Stomach smooth muscle (tissue), 2 donors: ENCODE measurements at regions not wholly inside any gene's neighbourhood (a gene's known extent, or its start where the extent isn't known, plus 50 kb on each side); places are given as distances from the start of the nearest gene placed in this dataset.
"Not testable (repeated sequence)": the region's sequence is repeated elsewhere in the genome, so short reads cannot be mapped to it uniquely, and the experiment has no call there.

Source experiments
- H3K27ac ChIP-seq: one replicate; pipeline ENCODE4 v1.7.0; 2013; ENCODE audit warnings: mild to moderate bottlenecking, low read length, inconsistent platforms
- H3K27me3 ChIP-seq, 2 donors: one replicate each; pipeline ENCODE4 v1.7.0; 2013; ENCODE audit warnings: low read length in 2 of 2; ENCODE audit not compliant: insufficient read depth in 2 of 2, control insufficient read depth in 1 of 2
- H3K36me3 ChIP-seq, 2 donors: one replicate each; pipeline ENCODE4 v1.7.0; 2013; ENCODE audit warnings: low read length in 2 of 2; ENCODE audit not compliant: control insufficient read depth in 2 of 2, insufficient read depth in 2 of 2
- H3K4me1 ChIP-seq: one replicate; pipeline ENCODE4 v1.7.0; 2013; ENCODE audit warnings: low read length; ENCODE audit not compliant: control insufficient read depth, insufficient read depth
- H3K4me3 ChIP-seq, 2 donors: one replicate each; pipeline ENCODE4 v1.7.0; 2013; ENCODE audit warnings: low read length in 2 of 2
- H3K9ac ChIP-seq, 2 donors: one replicate each; pipeline ENCODE4 v1.7.0; 2013; ENCODE audit warnings: low read length in 2 of 2, mild to moderate bottlenecking in 1 of 2
- H3K9me3 ChIP-seq, 2 donors: one replicate each; pipeline ENCODE4 v1.7.0; 2013; ENCODE audit warnings: low read length in 2 of 2; ENCODE audit not compliant: control insufficient read depth in 2 of 2
- donor health status: healthy.
- donor health status: Pancreatic carcinoma.

DNA sequence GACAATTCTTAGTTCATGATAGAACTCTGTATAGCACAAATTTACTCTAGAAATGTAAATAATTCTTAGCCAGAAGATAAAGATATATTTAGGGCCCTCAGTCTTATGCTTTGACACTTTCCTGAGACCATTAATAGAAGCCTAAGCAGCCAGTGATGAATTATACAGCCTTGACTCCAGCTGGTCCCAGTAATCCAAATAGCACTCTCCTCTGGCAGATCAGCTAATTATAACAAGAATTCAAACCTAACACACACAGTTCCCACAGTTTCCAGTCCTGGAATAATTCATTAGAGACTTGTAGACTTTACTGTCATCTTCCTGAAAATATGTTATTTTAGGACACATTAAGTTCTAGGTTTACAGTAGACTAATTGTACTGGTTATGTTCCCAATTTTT lies 50.4 kb downstream of the SHOC1 start:
- no peaks in the 10 kb centered on the region for H3K9me3 ChIP-seq
- no peak overlapping the region for H3K27ac ChIP-seq

DNA sequence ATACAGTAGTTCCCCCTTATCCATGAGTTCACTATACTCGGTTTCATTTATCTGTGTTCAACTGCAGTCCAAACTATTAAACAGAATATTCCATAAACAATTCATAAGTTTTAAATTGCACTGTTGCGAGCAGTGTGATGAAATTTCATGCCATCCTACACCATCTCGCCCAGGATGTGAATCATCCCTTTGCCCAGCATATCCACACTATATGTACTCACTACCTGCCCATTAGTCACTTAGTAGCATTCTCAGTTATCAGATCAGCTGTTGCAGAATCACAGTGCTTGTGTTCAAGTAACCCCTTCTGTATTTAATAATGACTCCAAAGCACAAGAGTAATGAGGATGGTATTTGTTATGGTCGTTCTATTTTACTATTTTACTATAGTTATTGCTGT lies 51.5 kb downstream of the SHOC1 start:
- Histone ChIP-seq H3K4me1 (peaks cover 4% of the 10 kb centered on the region), H3K4me3 (no peak overlapping the region), H3K9me3 (no peaks in the 10 kb centered on the region), H3K27ac (no peak overlapping the region), H3K27me3 (no peaks in the 10 kb centered on the region), H3K9ac (no peak overlapping the region), H3K36me3 (no peaks in the 10 kb centered on the region)

More for the DNA sequence above, 50.4 kb downstream of the SHOC1 start:
- H3K9ac ChIP-seq = peak overlapping the region in 1 of 2 donors; percentile 6
- H3K36me3 ChIP-seq = no peaks in the 10 kb centered on the region
- peak overlapping the region in 1 of 2 donors; percentile 12 for H3K4me3 ChIP-seq
- H3K4me1 ChIP-seq = peaks cover 4% of the 10 kb centered on the region
- H3K27me3 ChIP-seq = no peaks in the 10 kb centered on the region

DNA sequence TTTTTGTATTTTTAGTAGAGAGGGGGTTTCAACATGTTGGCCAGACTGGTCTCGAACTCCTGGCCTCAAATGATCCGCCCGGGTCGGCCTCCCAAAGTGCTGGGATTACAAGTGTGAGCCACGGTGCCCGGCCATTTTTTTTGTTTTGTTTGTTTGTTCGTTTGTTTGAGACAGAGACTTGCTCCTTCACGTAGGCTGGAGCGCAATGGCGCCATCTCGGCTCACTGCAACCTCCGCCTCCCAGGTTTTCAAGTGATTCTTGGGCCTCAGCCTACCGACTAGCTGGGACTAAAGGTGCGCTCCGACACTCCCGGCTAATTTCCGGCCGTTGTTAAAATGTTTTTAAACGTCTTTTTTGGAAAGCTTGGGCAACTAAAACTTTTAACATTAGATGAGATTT lies 54.0 kb downstream of the SHOC1 start:
- Histone ChIP-seq H3K9me3 (no peaks in the 10 kb centered on the region), H3K9ac (no peak overlapping the region), H3K36me3 (no peaks in the 10 kb centered on the region), H3K4me1 (peaks cover 4% of the 10 kb centered on the region), H3K27ac (no peak overlapping the region), H3K4me3 (no peak overlapping the region), H3K27me3 (no peaks in the 10 kb centered on the region)

DNA sequence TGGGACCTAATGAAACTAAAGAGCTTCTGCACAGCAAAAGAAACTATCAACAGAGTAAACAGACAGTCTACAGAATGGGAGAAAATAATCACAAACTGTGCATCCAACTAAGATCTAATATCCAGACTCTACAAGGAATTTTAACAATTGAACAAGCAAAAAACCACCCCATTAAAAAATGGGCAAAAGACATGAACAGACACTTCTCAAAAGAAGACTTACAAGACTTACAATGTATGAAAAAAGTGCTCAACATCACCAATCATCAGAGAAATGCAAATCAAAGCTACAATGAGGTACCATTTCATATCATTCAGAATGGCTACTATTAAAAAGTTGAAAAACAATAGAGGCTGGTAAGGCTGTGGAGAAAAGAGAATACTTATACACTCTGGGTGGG lies 58.0 kb downstream of the SHOC1 start:
- Histone ChIP-seq H3K4me1 (no peaks in the 10 kb centered on the region), H3K9ac (no peak overlapping the region), H3K9me3 (no peaks in the 10 kb centered on the region), H3K27ac (no peak overlapping the region), H3K27me3 (no peaks in the 10 kb centered on the region), H3K4me3 (no peak overlapping the region), H3K36me3 (no peaks in the 10 kb centered on the region)

DNA sequence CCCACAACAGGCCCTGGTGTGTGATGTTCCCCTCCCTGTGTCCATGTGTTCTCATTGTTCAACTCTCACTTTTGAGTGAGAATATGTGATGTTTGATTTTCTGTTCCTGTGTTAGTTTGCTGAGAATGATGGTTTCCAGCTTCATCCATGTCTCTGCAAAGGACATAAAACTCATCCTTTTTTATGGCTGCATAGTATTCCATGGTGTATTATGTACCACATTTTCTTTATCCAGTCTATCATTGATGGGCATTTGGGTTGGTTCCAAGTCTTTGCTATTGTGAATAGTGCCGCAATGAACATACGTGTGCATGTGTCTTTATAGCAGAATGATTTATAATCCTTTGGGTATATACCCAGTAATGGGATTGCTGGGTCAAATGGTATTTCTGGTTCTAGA lies 59.4 kb downstream of the SHOC1 start:
- H3K9me3 ChIP-seq, H3K27ac ChIP-seq, H3K9ac ChIP-seq, H3K4me1 ChIP-seq, H3K4me3 ChIP-seq, H3K27me3 ChIP-seq, H3K36me3 ChIP-seq: not testable (repeated sequence)

DNA sequence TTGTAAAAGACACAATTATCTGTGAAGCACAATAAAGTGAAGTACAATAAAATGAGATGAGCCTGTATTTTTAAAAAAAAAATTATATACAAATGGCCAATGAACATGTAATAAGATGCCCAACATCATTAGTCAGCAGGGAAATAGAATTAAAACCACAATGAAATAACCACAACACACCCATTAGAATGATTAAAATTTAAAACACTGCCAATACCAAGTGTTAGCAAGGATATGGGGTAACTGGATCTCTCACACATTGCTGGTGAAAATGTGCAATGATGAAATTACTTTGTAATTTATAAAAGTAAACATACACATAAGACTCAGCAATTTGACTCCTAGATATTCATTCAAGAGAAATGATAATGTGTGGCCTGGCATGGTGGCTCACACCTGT lies 62.8 kb downstream of the SHOC1 start:
- H3K4me1 ChIP-seq = no peaks in the 10 kb centered on the region

DNA sequence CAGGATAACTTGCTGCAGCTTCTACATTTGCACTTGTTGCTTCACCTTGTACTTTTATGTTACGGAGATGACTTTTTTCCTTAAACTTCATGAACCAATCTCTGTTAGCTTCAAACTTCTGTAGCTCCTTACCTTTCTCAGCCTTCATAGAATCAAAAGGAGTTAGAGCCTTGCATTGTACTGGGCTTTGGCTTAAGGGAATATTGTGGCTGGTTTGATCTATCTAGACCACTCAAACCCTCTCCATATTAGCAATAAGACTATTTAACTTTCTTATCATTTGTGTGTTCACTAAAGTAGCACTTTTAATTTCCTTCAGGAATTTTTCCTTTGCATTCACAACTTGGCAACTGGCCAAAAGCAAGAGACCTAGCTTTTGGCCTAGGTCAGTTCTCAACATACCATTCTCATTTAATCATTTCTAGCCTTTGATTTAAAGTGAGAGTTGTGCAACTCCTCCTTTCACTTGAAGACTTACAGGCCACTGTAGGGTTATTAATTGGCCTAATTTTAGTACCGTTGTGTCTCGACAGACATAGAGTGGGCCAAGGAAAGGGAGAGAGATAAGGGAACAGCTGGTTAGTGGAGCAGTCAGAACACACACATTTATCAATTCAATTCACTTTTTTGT lies 63.7 kb downstream of the SHOC1 start:
- Histone ChIP-seq H3K4me3 (no peak overlapping the region), H3K27ac (no peak overlapping the region), H3K36me3 (no peaks in the 10 kb centered on the region), H3K4me1 (no peaks in the 10 kb centered on the region), H3K9ac (no peak overlapping the region), H3K27me3 (no peaks in the 10 kb centered on the region), H3K9me3 (no peaks in the 10 kb centered on the region)

More for the DNA sequence above, 62.8 kb downstream of the SHOC1 start:
- no peaks in the 10 kb centered on the region for H3K27me3 ChIP-seq
- H3K36me3 ChIP-seq = no peaks in the 10 kb centered on the region
- H3K27ac ChIP-seq = no peak overlapping the region
- H3K9me3 ChIP-seq = no peaks in the 10 kb centered on the region
- H3K4me3 ChIP-seq = no peak overlapping the region
- no peak overlapping the region for H3K9ac ChIP-seq

DNA sequence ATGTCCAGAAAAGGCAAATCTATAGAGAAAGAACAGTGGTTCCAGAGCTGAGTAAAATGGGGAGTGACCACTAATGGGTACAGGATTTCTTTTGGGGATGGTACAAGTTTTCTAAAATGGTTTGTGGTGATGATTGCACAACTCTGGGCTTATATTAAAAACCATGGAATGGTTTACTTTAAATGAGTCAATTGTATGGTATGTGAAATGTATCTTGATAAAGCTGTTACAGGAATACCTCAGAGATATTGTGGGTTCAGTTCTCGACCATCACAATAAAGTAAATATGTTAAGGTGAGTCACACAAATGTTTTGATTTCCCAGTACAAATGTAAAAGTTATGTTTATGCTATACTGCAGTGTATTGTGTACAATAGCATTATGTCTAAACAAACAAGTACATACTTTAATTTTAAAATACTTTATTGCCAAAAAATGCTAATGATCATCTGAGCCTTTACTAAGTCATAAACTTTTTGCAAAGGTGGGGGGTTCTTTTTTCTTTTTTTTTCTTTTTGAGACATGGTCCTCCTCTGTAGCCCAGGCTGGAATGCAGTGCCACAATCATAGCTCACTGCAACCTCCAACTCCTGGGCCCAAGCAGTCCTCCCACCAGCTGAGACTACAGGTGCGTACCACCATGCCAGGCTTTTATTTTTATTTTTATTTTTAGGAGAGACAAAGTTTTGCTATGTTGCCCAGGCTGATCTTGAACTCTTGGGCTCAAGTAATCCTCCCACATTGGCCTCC lies 65.9 kb downstream of the SHOC1 start:
- Histone ChIP-seq H3K4me1 (no peaks in the 10 kb centered on the region), H3K36me3 (no peaks in the 10 kb centered on the region), H3K9me3 (no peaks in the 10 kb centered on the region), H3K9ac (no peak overlapping the region), H3K4me3 (no peak overlapping the region), H3K27me3 (no peaks in the 10 kb centered on the region), H3K27ac (no peak overlapping the region)

DNA sequence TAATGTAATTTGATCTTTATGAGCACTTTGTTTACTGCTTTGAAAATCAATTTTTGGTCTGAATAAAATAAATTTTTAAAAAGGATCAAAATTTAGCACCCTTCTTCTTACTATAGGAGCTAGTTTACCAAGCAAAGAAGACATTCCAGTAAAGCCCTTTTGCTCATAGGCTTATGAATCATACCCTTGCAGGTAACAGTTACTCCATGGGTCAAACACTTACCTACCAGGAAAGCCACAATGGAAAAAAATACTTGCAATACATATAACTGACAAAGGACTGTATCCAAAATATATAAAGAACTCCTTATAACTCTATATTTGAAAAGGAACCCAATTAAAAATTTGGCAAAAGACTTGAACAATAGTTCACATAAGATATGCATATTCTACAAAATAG lies 66.6 kb downstream of the SHOC1 start:
- H3K4me1 ChIP-seq = no peaks in the 10 kb centered on the region

DNA sequence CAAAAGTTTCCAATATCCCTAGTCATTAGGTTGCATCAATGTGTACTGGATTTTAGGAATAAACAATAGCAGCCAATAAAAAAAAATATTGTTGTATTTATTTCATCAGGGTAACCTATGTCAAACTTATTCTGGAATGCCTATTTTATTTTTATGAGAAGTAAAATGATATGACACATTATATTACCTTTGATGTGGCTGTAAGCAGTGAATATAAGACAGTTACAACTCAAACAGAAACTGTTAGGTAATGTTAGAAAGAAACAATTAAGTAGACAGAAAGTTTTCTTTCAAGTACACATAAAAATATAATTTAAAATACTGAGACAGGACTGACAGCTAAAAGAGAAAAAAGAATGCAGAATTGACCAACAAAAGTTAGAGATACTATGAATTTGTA lies 65.5 kb downstream of the GNG10 start:
- H3K9ac ChIP-seq = no peak overlapping the region
- H3K9me3 ChIP-seq = no peaks in the 10 kb centered on the region
- no peaks in the 10 kb centered on the region for H3K4me1 ChIP-seq
- no peaks in the 10 kb centered on the region for H3K27me3 ChIP-seq
- H3K27ac ChIP-seq = no peak overlapping the region
- no peaks in the 10 kb centered on the region for H3K36me3 ChIP-seq
- H3K4me3 ChIP-seq = no peak overlapping the region

More for the DNA sequence above, 66.6 kb downstream of the SHOC1 start:
- Histone ChIP-seq H3K9me3 (no peaks in the 10 kb centered on the region), H3K36me3 (no peaks in the 10 kb centered on the region), H3K27ac (no peak overlapping the region), H3K27me3 (no peaks in the 10 kb centered on the region), H3K9ac (no peak overlapping the region), H3K4me3 (no peak overlapping the region)

DNA sequence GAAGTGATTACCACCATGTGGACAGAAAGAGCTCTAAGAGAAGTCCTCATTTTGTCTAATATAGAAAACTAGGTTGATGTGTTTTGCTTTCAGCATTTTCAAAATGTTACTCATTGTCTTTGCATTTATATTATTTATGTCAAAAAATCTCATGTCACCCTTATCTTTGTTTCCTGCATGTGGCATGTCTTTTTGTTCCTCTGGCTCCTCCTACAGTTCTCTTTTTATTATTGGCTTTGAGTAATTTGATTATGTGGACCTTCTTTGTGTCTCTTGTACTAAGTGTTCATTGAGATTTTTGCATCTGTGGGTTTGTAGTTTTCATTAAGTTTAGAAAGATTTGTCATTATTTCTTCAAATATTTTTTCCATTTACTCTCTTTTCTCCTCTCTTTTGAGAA lies 58.8 kb downstream of the GNG10 start:
- Histone ChIP-seq H3K27ac (no peak overlapping the region), H3K36me3 (no peaks in the 10 kb centered on the region), H3K4me3 (no peak overlapping the region), H3K9ac (no peak overlapping the region), H3K4me1 (no peaks in the 10 kb centered on the region), H3K9me3 (no peaks in the 10 kb centered on the region), H3K27me3 (no peaks in the 10 kb centered on the region)
